Astrocyte (in vitro differentiated cells and primary cell): ENCODE measurements at regions not wholly inside any gene's neighbourhood (a gene's known extent, or its start where the extent isn't known, plus 50 kb on each side); places are given as distances from the start of the nearest gene placed in this dataset.

ENCODE experiments used
- DNase-seq: peaks from one replicate; pipeline ENCODE4 v3.0.0-alpha.2; 2010; ENCODE audit warnings: low read depth
- FAIRE-seq: peaks from 2 replicates; lab custom pipeline; 2011; peaks lifted over from hg19 to GRCh38; lab: Jason Lieb, UNC
- H2AFZ ChIP-seq: 2 replicates; pipeline ENCODE4 v1.6.0; 2012; ENCODE audit warnings: low read depth, low read length, inconsistent platforms
- H3K27ac ChIP-seq: 2 replicates; pipeline ENCODE4 v1.5.1; 2011; ENCODE audit warnings: low read depth, low read length, inconsistent platforms
- H3K27me3 ChIP-seq: 2 replicates; pipeline ENCODE4 v1.6.0; 2011; ENCODE audit warnings: low read length, inconsistent platforms; ENCODE audit not compliant: insufficient read depth
- H3K36me3 ChIP-seq: 2 replicates; pipeline ENCODE4 v1.5.1; 2011; ENCODE audit warnings: low read length, inconsistent platforms; ENCODE audit not compliant: insufficient read depth
- H3K4me1 ChIP-seq: 2 replicates; pipeline ENCODE4 v1.5.1; 2011; ENCODE audit warnings: low read length, inconsistent platforms; ENCODE audit not compliant: insufficient read depth
- H3K4me2 ChIP-seq: 2 replicates; pipeline ENCODE4 v1.6.0; 2012; ENCODE audit warnings: low read length, inconsistent platforms
- H3K4me3 ChIP-seq: 2 replicates; pipeline ENCODE4 v1.5.1; 2011; ENCODE audit warnings: low read depth, mild to moderate bottlenecking, low read length, inconsistent platforms; ENCODE audit not compliant: insufficient read depth
- H3K79me2 ChIP-seq: 2 replicates; pipeline ENCODE4 v1.6.0; 2012; ENCODE audit warnings: mild to moderate bottlenecking, low read length, inconsistent platforms; ENCODE audit not compliant: insufficient read depth
- H3K9ac ChIP-seq: 2 replicates; pipeline ENCODE4 v1.6.0; 2012; ENCODE audit warnings: mild to moderate bottlenecking, low read length, inconsistent platforms
- H3K9me3 ChIP-seq: 2 replicates; pipeline ENCODE4 v1.5.1; 2012; ENCODE audit warnings: low read depth, mild to moderate bottlenecking, low read length, inconsistent platforms; ENCODE audit not compliant: insufficient read depth
- H4K20me1 ChIP-seq: 2 replicates; pipeline ENCODE4 v1.6.0; 2012; ENCODE audit warnings: low read length, inconsistent platforms; ENCODE audit not compliant: insufficient read depth
- H3K27ac Mint-ChIP-seq: one replicate; pipeline ENCODE4 v1.8.0; 2021; ENCODE audit warnings: mild to moderate bottlenecking, mixed read lengths; ENCODE audit not compliant: unreplicated experiment
- H3K27me3 Mint-ChIP-seq: one replicate; pipeline ENCODE4 v1.8.0; 2021; ENCODE audit warnings: low read depth, mixed read lengths; ENCODE audit not compliant: unreplicated experiment
- H3K36me3 Mint-ChIP-seq: one replicate; pipeline ENCODE4 v1.8.0; 2021; ENCODE audit warnings: low read depth, mixed read lengths; ENCODE audit not compliant: unreplicated experiment
- H3K4me1 Mint-ChIP-seq: one replicate; pipeline ENCODE4 v1.8.0; 2021; ENCODE audit warnings: low read depth, mixed read lengths; ENCODE audit not compliant: unreplicated experiment
- H3K4me3 Mint-ChIP-seq: one replicate; pipeline ENCODE4 v1.8.0; 2021; ENCODE audit warnings: mild to moderate bottlenecking, moderate library complexity, mixed read lengths; ENCODE audit not compliant: unreplicated experiment
- H3K9me3 Mint-ChIP-seq: one replicate; pipeline ENCODE4 v1.8.0; 2021; ENCODE audit warnings: mild to moderate bottlenecking, mixed read lengths; ENCODE audit not compliant: unreplicated experiment
- CTCF ChIP-seq: IDR thresholded peaks from 2 replicates; pipeline ENCODE4 v1.5.1; 2011; ENCODE audit warnings: low read depth, mild to moderate bottlenecking, inconsistent platforms, low read length, moderate library complexity; ENCODE audit not compliant: insufficient read depth
- EZH2 ChIP-seq: IDR thresholded peaks from 2 replicates; pipeline ENCODE4 v1.6.1; 2012; ENCODE audit warnings: mild to moderate bottlenecking, low read length, inconsistent platforms; ENCODE audit not compliant: insufficient read depth

- DNase-seq: no peak
- no peaks in the 10 kb centered on the region for H3K4me1 Mint-ChIP-seq
Measured at GRCh38 chr14:83251402-83251801, 1717.7 kb upstream of the SEL1L start.

GRCh38 chr14:83253870-83254269 is 1720.2 kb upstream of the SEL1L start:
- Histone ChIP-seq H3K4me3 (no peak overlapping the region), H3K79me2 (no peaks in the 10 kb centered on the region), H3K36me3 (no peaks in the 10 kb centered on the region), H3K9me3 (no peaks in the 10 kb centered on the region), H3K27ac (no peak overlapping the region), H3K27me3 (no peaks in the 10 kb centered on the region), H4K20me1 (no peaks in the 10 kb centered on the region), H3K9ac (no peak overlapping the region), H3K4me2 (no peak overlapping the region), H2AFZ (no peak overlapping the region), H3K4me1 (no peaks in the 10 kb centered on the region)
- H3K4me1 Mint-ChIP-seq: no peaks in the 10 kb centered on the region
- DNase-seq (no peak), FAIRE-seq (no peak)
- no peaks in the 10 kb centered on the region for H3K9me3 Mint-ChIP-seq
- TF ChIP-seq CTCF (no peak), EZH2 (no peak)
- no peak overlapping the region for H3K27ac Mint-ChIP-seq
- H3K27me3 Mint-ChIP-seq: no peaks in the 10 kb centered on the region
- H3K4me3 Mint-ChIP-seq: no peak overlapping the region
- no peaks in the 10 kb centered on the region for H3K36me3 Mint-ChIP-seq

More at GRCh38 chr14:83251402-83251801, 1717.7 kb upstream of the SEL1L start:
- H3K27me3 ChIP-seq: no peaks in the 10 kb centered on the region
- FAIRE-seq: no peak
- no peak overlapping the region for H3K27ac Mint-ChIP-seq
- no peak overlapping the region for H3K9ac ChIP-seq
- H3K27ac ChIP-seq: no peak overlapping the region
- H3K4me3 ChIP-seq: no peak overlapping the region
- TF ChIP-seq EZH2 (no peak), CTCF (no peak)
- H3K4me3 Mint-ChIP-seq: no peak overlapping the region
- H3K4me2 ChIP-seq: no peak overlapping the region
- no peak overlapping the region for H2AFZ ChIP-seq
- H3K36me3 Mint-ChIP-seq: no peaks in the 10 kb centered on the region
- H3K27me3 Mint-ChIP-seq: no peaks in the 10 kb centered on the region
- H3K4me1 ChIP-seq: no peaks in the 10 kb centered on the region
- no peaks in the 10 kb centered on the region for H3K79me2 ChIP-seq
- no peaks in the 10 kb centered on the region for H3K9me3 Mint-ChIP-seq
- H4K20me1 ChIP-seq: no peaks in the 10 kb centered on the region
- no peaks in the 10 kb centered on the region for H3K9me3 ChIP-seq
- H3K36me3 ChIP-seq: no peaks in the 10 kb centered on the region

- DNase-seq (no peak), FAIRE-seq (no peak)
- Histone ChIP-seq H3K4me2 (no peak overlapping the region), H3K4me1 (no peaks in the 10 kb centered on the region), H3K4me3 (no peak overlapping the region), H4K20me1 (no peaks in the 10 kb centered on the region), H3K27me3 (no peaks in the 10 kb centered on the region), H2AFZ (no peak overlapping the region), H3K79me2 (no peaks in the 10 kb centered on the region), H3K9ac (no peak overlapping the region), H3K36me3 (no peaks in the 10 kb centered on the region), H3K9me3 (no peaks in the 10 kb centered on the region), H3K27ac (no peak overlapping the region)
- H3K27me3 Mint-ChIP-seq: no peaks in the 10 kb centered on the region
- H3K27ac Mint-ChIP-seq: no peak overlapping the region
- no peaks in the 10 kb centered on the region for H3K9me3 Mint-ChIP-seq
- no peaks in the 10 kb centered on the region for H3K4me1 Mint-ChIP-seq
- no peaks in the 10 kb centered on the region for H3K36me3 Mint-ChIP-seq
- TF ChIP-seq CTCF (no peak), EZH2 (no peak)
- H3K4me3 Mint-ChIP-seq: no peak overlapping the region
Measured at GRCh38 chr14:83255015-83255726, 1721.5 kb upstream of the SEL1L start.
